ENCODE measurements at regions not wholly inside any gene's neighbourhood (a gene's known extent, or its start where the extent isn't known, plus 50 kb on each side); places are given as distances from the start of the nearest gene placed in this dataset.

- H3K4me3 Mint-ChIP-seq, result no peak overlapping the region
- CTCF ChIA-PET, result no interaction called here
- H3K36me3 Mint-ChIP-seq (ENCODE audit: low read depth), result no peaks in the 10 kb centered on the region
- no peak for DNase-seq
- no peak overlapping the region for H3K27ac Mint-ChIP-seq
- no peaks in the 10 kb centered on the region for H3K4me1 Mint-ChIP-seq (ENCODE audit: low read depth)
- POLR2A ChIA-PET, result no interaction called here
- no peaks in the 10 kb centered on the region for H3K9me3 Mint-ChIP-seq (ENCODE audit: insufficient read depth)
- no peak for ATAC-seq
- no peaks in the 10 kb centered on the region for H3K27me3 Mint-ChIP-seq (ENCODE audit: low read depth)
These were observed 301.3 kb downstream of the CSNK1G3 start for GRCh38 chr5:123813264-123813663.

DNA sequence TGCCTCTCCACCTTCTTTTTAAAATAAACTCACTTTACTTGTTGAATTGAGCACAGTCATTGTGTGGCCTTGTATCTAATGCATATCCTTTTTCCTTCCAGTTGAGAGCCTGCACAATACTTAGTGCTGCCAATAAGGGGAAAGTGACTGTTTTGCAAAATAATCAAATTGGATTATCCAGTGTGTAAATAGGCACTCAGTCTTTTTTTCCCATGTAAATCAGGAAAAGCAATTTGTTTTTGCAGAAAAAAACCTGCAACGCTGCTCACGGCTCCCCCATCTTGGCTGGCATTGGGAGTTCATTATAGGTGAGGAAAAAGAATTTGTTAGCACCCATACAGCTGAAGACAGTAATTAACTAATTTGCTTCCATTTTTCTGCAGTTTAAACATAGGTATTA is 299.9 kb downstream of the CSNK1G3 start:
- no peak overlapping the region for H3K27ac Mint-ChIP-seq
- no peaks in the 10 kb centered on the region for H3K9me3 Mint-ChIP-seq (ENCODE audit: insufficient read depth)
- no peaks in the 10 kb centered on the region for H3K36me3 Mint-ChIP-seq (ENCODE audit: low read depth)
- ChIA-PET POLR2A (interaction anchor here (0.6 kb wide), 1 partner anchor 1598 kb away, joined by 3 read pairs; no protein-coding TSS in a partner anchor), CTCF (no interaction called here)
- no peaks in the 10 kb centered on the region for H3K4me1 Mint-ChIP-seq (ENCODE audit: low read depth)
- ATAC-seq, result no peak
- no peaks in the 10 kb centered on the region for H3K27me3 Mint-ChIP-seq (ENCODE audit: low read depth)
- no peak overlapping the region for H3K4me3 Mint-ChIP-seq
- no peak for DNase-seq

DNA sequence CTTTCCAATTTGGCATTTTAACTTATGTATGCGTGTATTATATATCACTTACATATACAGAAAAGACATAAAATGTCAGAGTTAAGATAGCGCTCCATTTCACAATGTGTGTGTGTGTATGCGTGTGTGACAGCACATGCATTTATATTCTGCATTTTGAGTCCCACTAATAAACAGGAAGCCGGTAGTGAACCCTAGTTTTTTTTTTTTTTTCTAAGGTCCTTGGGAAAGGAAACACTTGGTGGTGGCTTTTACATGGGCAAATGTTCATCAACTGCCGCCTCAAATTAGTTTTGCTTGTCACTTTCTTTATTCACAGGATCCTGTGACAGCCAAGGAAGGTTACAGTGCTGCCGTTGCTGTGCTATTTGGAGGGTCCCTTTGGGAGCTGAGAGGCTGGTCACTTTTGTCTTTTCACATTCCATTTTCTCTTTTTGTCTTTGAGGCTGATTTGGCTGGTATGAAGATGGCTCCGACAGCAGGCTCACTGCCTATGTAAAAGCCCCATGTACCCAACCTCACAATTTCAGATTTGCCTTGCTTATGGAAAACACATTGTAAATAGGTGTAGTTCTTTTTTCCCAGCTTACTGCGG is 298.9 kb downstream of the CSNK1G3 start:
- Mint-ChIP-seq H3K4me3 (no peak overlapping the region), H3K36me3 (ENCODE audit: low read depth) (no peaks in the 10 kb centered on the region), H3K27me3 (ENCODE audit: low read depth) (no peaks in the 10 kb centered on the region), H3K4me1 (ENCODE audit: low read depth) (no peaks in the 10 kb centered on the region), H3K9me3 (ENCODE audit: insufficient read depth) (no peaks in the 10 kb centered on the region), H3K27ac (no peak overlapping the region)
- DNase-seq (no peak), ATAC-seq (no peak)
- ChIA-PET CTCF (no interaction called here), POLR2A (no interaction called here)

DNA sequence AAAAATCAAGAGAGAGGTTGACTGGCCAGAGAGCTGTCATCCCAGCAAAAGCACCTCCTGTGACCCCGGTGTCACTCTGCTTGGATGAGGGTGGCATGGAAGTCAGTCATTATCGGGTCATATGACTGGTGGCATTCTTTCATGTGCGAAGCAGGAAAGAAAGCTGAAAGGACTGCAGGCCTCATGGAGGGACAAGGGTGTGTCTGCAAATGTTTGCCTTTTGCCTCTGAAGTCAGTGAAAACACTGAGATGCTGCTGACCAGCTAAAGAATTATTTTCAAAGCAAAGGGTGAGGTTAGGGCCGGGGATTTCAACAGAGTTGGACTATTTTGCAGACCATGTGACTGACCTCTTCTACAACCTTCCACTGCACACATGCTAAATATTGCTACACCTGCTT is 298.3 kb downstream of the CSNK1G3 start:
- DNase-seq (no peak), ATAC-seq (no peak)
- POLR2A ChIA-PET, result no interaction called here
- Mint-ChIP-seq H3K27me3 (ENCODE audit: low read depth) (no peaks in the 10 kb centered on the region), H3K27ac (no peak overlapping the region), H3K9me3 (ENCODE audit: insufficient read depth) (no peaks in the 10 kb centered on the region), H3K4me1 (ENCODE audit: low read depth) (no peaks in the 10 kb centered on the region), H3K4me3 (no peak overlapping the region), H3K36me3 (ENCODE audit: low read depth) (no peaks in the 10 kb centered on the region)
- CTCF ChIA-PET, result no interaction called here

GRCh38 chr5:123809594-123810221 is 297.7 kb downstream of the CSNK1G3 start:
- POLR2A ChIA-PET, result no interaction called here
- CTCF ChIA-PET, result no interaction called here
- ATAC-seq (no peak), DNase-seq (no peak)
- H3K9me3 Mint-ChIP-seq (ENCODE audit: insufficient read depth), result no peaks in the 10 kb centered on the region
- no peaks in the 10 kb centered on the region for H3K27me3 Mint-ChIP-seq (ENCODE audit: low read depth)
- H3K4me1 Mint-ChIP-seq (ENCODE audit: low read depth), result no peaks in the 10 kb centered on the region
- H3K36me3 Mint-ChIP-seq (ENCODE audit: low read depth), result no peaks in the 10 kb centered on the region
- no peak overlapping the region for H3K4me3 Mint-ChIP-seq
- no peak overlapping the region for H3K27ac Mint-ChIP-seq

- DNase-seq (no peak), ATAC-seq (no peak)
- H3K36me3 Mint-ChIP-seq (ENCODE audit: low read depth), result no peaks in the 10 kb centered on the region
- no peaks in the 10 kb centered on the region for H3K27me3 Mint-ChIP-seq (ENCODE audit: low read depth)
- no peaks in the 10 kb centered on the region for H3K4me1 Mint-ChIP-seq (ENCODE audit: low read depth)
- no peak overlapping the region for H3K27ac Mint-ChIP-seq
- CTCF ChIA-PET, result no interaction called here
- no peak overlapping the region for H3K4me3 Mint-ChIP-seq
- POLR2A ChIA-PET, result no interaction called here
- H3K9me3 Mint-ChIP-seq (ENCODE audit: insufficient read depth), result no peaks in the 10 kb centered on the region
These were observed 296.7 kb downstream of the CSNK1G3 start for GRCh38 chr5:123808461-123809380.

GRCh38 chr5:123807177-123807945 is 295.4 kb downstream of the CSNK1G3 start:
- DNase-seq (no peak), ATAC-seq (no peak)
- H3K9me3 Mint-ChIP-seq (ENCODE audit: insufficient read depth), result no peaks in the 10 kb centered on the region
- H3K27me3 Mint-ChIP-seq (ENCODE audit: low read depth), result no peaks in the 10 kb centered on the region
- no peaks in the 10 kb centered on the region for H3K4me1 Mint-ChIP-seq (ENCODE audit: low read depth)
- POLR2A ChIA-PET, result no interaction called here
- H3K27ac Mint-ChIP-seq, result no peak overlapping the region
- H3K36me3 Mint-ChIP-seq (ENCODE audit: low read depth), result no peaks in the 10 kb centered on the region
- no peak overlapping the region for H3K4me3 Mint-ChIP-seq
- CTCF ChIA-PET, result no interaction called here

- ChIA-PET CTCF (no interaction called here), POLR2A (no interaction called here)
- Mint-ChIP-seq H3K4me3 (no peak overlapping the region), H3K27me3 (ENCODE audit: low read depth) (no peaks in the 10 kb centered on the region), H3K9me3 (ENCODE audit: insufficient read depth) (no peaks in the 10 kb centered on the region), H3K27ac (no peak overlapping the region), H3K4me1 (ENCODE audit: low read depth) (no peaks in the 10 kb centered on the region), H3K36me3 (ENCODE audit: low read depth) (no peaks in the 10 kb centered on the region)
- ATAC-seq, result no peak
- no peak for DNase-seq
These were observed 294.7 kb downstream of the CSNK1G3 start for GRCh38 chr5:123806644-123807043.

DNA sequence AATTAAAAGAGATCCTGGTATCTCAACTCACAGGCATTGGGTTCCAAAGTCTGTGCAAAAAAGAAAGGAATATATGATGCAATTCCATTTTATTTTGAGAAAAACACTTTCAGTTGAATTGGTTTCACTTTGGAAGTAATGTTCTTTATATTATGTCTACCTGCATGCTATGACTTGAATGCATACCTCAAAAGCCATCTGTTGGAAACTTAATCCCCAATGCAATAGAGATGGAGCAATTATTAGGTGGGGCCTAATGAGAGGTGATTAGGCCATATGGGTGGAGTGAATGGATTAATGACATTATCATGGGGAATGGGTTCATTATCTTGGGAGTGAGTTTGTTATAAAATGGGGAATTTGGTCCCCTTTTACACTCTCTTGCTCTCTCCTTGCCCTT is 293.3 kb downstream of the CSNK1G3 start:
- DNase-seq (no peak), ATAC-seq (no peak)
- H3K27me3 Mint-ChIP-seq (ENCODE audit: low read depth), result no peaks in the 10 kb centered on the region
- no peak overlapping the region for H3K27ac Mint-ChIP-seq
- no peaks in the 10 kb centered on the region for H3K36me3 Mint-ChIP-seq (ENCODE audit: low read depth)
- POLR2A ChIA-PET, result no interaction called here
- no peak overlapping the region for H3K4me3 Mint-ChIP-seq
- CTCF ChIA-PET, result no interaction called here
- H3K9me3 Mint-ChIP-seq (ENCODE audit: insufficient read depth), result no peaks in the 10 kb centered on the region
- no peaks in the 10 kb centered on the region for H3K4me1 Mint-ChIP-seq (ENCODE audit: low read depth)

GRCh38 chr5:123803359-123803758 is 291.4 kb downstream of the CSNK1G3 start:
- Mint-ChIP-seq H3K27me3 (ENCODE audit: low read depth) (no peaks in the 10 kb centered on the region), H3K27ac (no peak overlapping the region), H3K4me3 (no peak overlapping the region), H3K4me1 (ENCODE audit: low read depth) (no peaks in the 10 kb centered on the region), H3K36me3 (ENCODE audit: low read depth) (no peaks in the 10 kb centered on the region), H3K9me3 (ENCODE audit: insufficient read depth) (no peaks in the 10 kb centered on the region)
- DNase-seq (no peak), ATAC-seq (no peak)
- ChIA-PET POLR2A (no interaction called here), CTCF (no interaction called here)

DNA sequence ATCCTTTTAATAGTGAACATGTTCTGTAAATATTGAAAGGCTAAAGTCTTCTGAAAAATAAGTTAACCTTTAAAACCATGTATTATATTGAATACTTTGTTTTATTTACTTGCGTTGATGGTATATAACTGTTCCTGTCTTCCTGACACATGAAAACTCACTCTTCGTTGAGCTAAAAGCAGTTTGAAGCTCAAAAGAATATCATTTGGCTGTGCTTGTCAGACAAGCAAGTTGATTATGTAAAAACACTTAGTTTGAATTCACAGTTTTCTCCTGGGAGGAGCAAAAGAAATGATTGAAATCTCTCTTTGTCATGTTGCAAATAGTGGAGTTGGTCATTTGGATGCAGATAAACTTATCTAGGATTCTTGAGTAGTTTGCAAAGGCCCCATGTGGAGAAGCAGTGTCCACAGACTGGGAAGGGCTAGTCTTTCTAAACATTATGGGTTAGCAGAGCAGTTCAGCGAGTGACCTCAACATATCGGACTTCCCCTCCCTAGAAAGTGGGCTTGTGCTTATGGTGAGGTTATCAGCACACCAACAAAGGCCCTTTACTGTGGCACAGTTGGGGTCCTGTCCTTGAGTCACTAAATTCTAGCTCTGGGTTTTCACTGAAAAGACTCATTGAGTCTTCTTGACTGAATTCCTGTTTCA is 290.4 kb downstream of the CSNK1G3 start:
- Mint-ChIP-seq H3K9me3 (ENCODE audit: insufficient read depth) (no peaks in the 10 kb centered on the region), H3K36me3 (ENCODE audit: low read depth) (no peaks in the 10 kb centered on the region)
- POLR2A ChIA-PET, result interaction anchor here (0.6 kb wide), 1 partner anchor 822 kb away, joined by 3 read pairs; no protein-coding TSS in a partner anchor

More for the DNA sequence above, 290.4 kb downstream of the CSNK1G3 start:
- H3K27me3 Mint-ChIP-seq (ENCODE audit: low read depth), result no peaks in the 10 kb centered on the region
- ATAC-seq (no peak), DNase-seq (no peak)
- CTCF ChIA-PET, result no interaction called here
- H3K4me1 Mint-ChIP-seq (ENCODE audit: low read depth), result no peaks in the 10 kb centered on the region
- H3K4me3 Mint-ChIP-seq, result no peak overlapping the region
- no peak overlapping the region for H3K27ac Mint-ChIP-seq

Data from activated CD8-positive, alpha-beta T cell treated with anti-CD3 and anti-CD28 coated beads, Interleukin-2, amount 10 ng/mL, durations not matched to agents 7 days and 5 days (primary cell).